Progenitor cell of endocrine pancreas (in vitro differentiated cells): ENCODE measurements at regions not wholly inside any gene's neighbourhood (a gene's known extent, or its start where the extent isn't known, plus 50 kb on each side); places are given as distances from the start of the nearest gene placed in this dataset.

Experiments
- DNase-seq: peaks from one replicate; pipeline ENCODE4 v3.0.0; 2021; ENCODE audit warnings: low spot score; ENCODE audit not compliant: unreplicated experiment
- H3K27ac Mint-ChIP-seq: 2 replicates; pipeline ENCODE4 v1.8.0; 2021; ENCODE audit warnings: mild to moderate bottlenecking, moderate library complexity, mixed read lengths
- H3K27me3 Mint-ChIP-seq: 2 replicates; pipeline ENCODE4 v1.8.0; 2021; ENCODE audit warnings: mixed read lengths
- H3K36me3 Mint-ChIP-seq: 2 replicates; pipeline ENCODE4 v1.8.0; 2022; ENCODE audit warnings: mixed read lengths; ENCODE audit not compliant: insufficient read depth
- H3K4me1 Mint-ChIP-seq: 2 replicates; pipeline ENCODE4 v1.8.0; 2021; ENCODE audit warnings: low read depth, mixed read lengths
- H3K4me3 Mint-ChIP-seq: 2 replicates; pipeline ENCODE4 v1.8.0; 2021; ENCODE audit warnings: low read depth, mild to moderate bottlenecking, moderate library complexity, mixed read lengths
- H3K9me3 Mint-ChIP-seq: 2 replicates; pipeline ENCODE4 v1.8.0; 2021; ENCODE audit warnings: low read depth, mixed read lengths
- CTCF ChIP-seq: fragments of 200-600 bp; sonication (generic); IDR thresholded peaks from one replicate; pipeline ENCODE4 v1.5.0; 2021; ENCODE audit warnings: antibody characterized with exemption, mild to moderate bottlenecking; ENCODE audit not compliant: unreplicated experiment

- H3K36me3 Mint-ChIP-seq = no peaks in the 10 kb centered on the region
- DNase-seq = no peak
- H3K4me1 Mint-ChIP-seq = no peaks in the 10 kb centered on the region
- H3K4me3 Mint-ChIP-seq = peak overlapping the region; percentile 32
- H3K27me3 Mint-ChIP-seq = no peaks in the 10 kb centered on the region
- peaks cover 3% of the 10 kb centered on the region for H3K9me3 Mint-ChIP-seq
- H3K27ac Mint-ChIP-seq = no peak overlapping the region
- TF ChIP-seq CTCF = no peak
Observed at GRCh38 chr14:44873536-44873935, 88.2 kb downstream of the KLHL28 start.

GRCh38 chr14:44866770-44867169, 95.0 kb downstream of the KLHL28 start:
- no peaks in the 10 kb centered on the region for H3K27me3 Mint-ChIP-seq
- DNase-seq = no peak

GRCh38 chr14:44866322-44866721, 95.4 kb downstream of the KLHL28 start:
- no peak for TF ChIP-seq CTCF
- no peaks in the 10 kb centered on the region for H3K27me3 Mint-ChIP-seq

More at GRCh38 chr14:44866770-44867169, 95.0 kb downstream of the KLHL28 start:
- Mint-ChIP-seq H3K27ac (no peak overlapping the region), H3K4me1 (no peaks in the 10 kb centered on the region), H3K9me3 (peaks cover 3% of the 10 kb centered on the region), H3K36me3 (no peaks in the 10 kb centered on the region), H3K4me3 (no peak overlapping the region)
- no peak for TF ChIP-seq CTCF

GRCh38 chr14:44863271-44863670, 98.5 kb downstream of the KLHL28 start:
- Mint-ChIP-seq H3K27me3 (no peaks in the 10 kb centered on the region), H3K9me3 (no peaks in the 10 kb centered on the region), H3K36me3 (no peaks in the 10 kb centered on the region), H3K27ac (no peak overlapping the region), H3K4me1 (no peaks in the 10 kb centered on the region), H3K4me3 (no peak overlapping the region)
- no peak for DNase-seq
- no peak for TF ChIP-seq CTCF

More at GRCh38 chr14:44866322-44866721, 95.4 kb downstream of the KLHL28 start:
- Mint-ChIP-seq H3K36me3 (no peaks in the 10 kb centered on the region), H3K4me1 (no peaks in the 10 kb centered on the region), H3K4me3 (no peak overlapping the region), H3K27ac (no peak overlapping the region), H3K9me3 (peaks cover 3% of the 10 kb centered on the region)
- no peak for DNase-seq

GRCh38 chr14:44854114-44854513, 107.6 kb downstream of the KLHL28 start:
- Mint-ChIP-seq H3K27ac (no peak overlapping the region), H3K4me3 (no peak overlapping the region), H3K9me3 (peaks cover 10% of the 10 kb centered on the region), H3K27me3 (no peaks in the 10 kb centered on the region), H3K36me3 (no peaks in the 10 kb centered on the region), H3K4me1 (no peaks in the 10 kb centered on the region)
- DNase-seq = no peak
- no peak for TF ChIP-seq CTCF
